IMR-90 (cell line): ENCODE measurements at regions not wholly inside any gene's neighbourhood (a gene's known extent, or its start where the extent isn't known, plus 50 kb on each side); places are given as distances from the start of the nearest gene placed in this dataset.

Experiments used
- BHLHE40 ChIP-seq: fragments of 150-350 bp; IDR thresholded peaks from 2 replicates; pipeline ENCODE4 v1.6.1; 2016; ENCODE audit warnings: mild to moderate bottlenecking, low read depth, low read length
- CEBPB ChIP-seq: IDR thresholded peaks from 2 replicates; pipeline ENCODE4 v1.6.1; 2012; ENCODE audit warnings: low read depth, low read length, improper control_type of control experiment
- CHD1 ChIP-seq: IDR thresholded peaks from 2 replicates; pipeline ENCODE4 v1.6.1; 2012; ENCODE audit warnings: low read depth, low read length, improper control_type of control experiment
- MAFK ChIP-seq: IDR thresholded peaks from 2 replicates; pipeline ENCODE4 v1.6.1; 2012; ENCODE audit warnings: low read depth, low read length, improper control_type of control experiment
- MAZ ChIP-seq: IDR thresholded peaks from 2 replicates; pipeline ENCODE4 v1.6.1; 2012; ENCODE audit warnings: low read depth, mild to moderate bottlenecking, low read length, improper control_type of control experiment, moderate library complexity, borderline replicate concordance
- MXI1 ChIP-seq: IDR thresholded peaks from 2 replicates; pipeline ENCODE4 v1.6.1; 2012; ENCODE audit warnings: low read depth, mild to moderate bottlenecking, low read length, moderate library complexity, borderline replicate concordance
- POLR2A ChIP-seq: IDR thresholded peaks from 2 replicates; pipeline ENCODE4 v1.6.1; 2012; ENCODE audit warnings: mild to moderate bottlenecking, low read depth, low read length
- RAD21 ChIP-seq: IDR thresholded peaks from 2 replicates; pipeline ENCODE4 v1.6.1; 2012; ENCODE audit warnings: low read length, improper control_type of control experiment
- RFX5 ChIP-seq: IDR thresholded peaks from 2 replicates; pipeline ENCODE4 v1.8.0; 2012; ENCODE audit warnings: low read depth, mild to moderate bottlenecking, low read length, moderate library complexity
- SMC3 ChIP-seq: fragments of 150-350 bp; IDR thresholded peaks from 2 replicates; pipeline ENCODE4 v1.6.1; 2016; ENCODE audit warnings: low read depth, mild to moderate bottlenecking, antibody characterized with exemption, low read length, moderate library complexity
- TF ChIP-seq, protein P1 (sequence below): conservative IDR thresholded peaks from 2 replicates; pipeline ENCODE4 v1.5.1; 2012; ENCODE audit warnings: mild to moderate bottlenecking, low read depth, low read length, improper control_type of control experiment
- TF ChIP-seq, protein P2 (sequence below): fragments of 150-350 bp; IDR thresholded peaks from 2 replicates; pipeline ENCODE4 v1.6.1; 2017; ENCODE audit warnings: mild to moderate bottlenecking, antibody characterized with exemption, low read length, low read depth

DNA sequence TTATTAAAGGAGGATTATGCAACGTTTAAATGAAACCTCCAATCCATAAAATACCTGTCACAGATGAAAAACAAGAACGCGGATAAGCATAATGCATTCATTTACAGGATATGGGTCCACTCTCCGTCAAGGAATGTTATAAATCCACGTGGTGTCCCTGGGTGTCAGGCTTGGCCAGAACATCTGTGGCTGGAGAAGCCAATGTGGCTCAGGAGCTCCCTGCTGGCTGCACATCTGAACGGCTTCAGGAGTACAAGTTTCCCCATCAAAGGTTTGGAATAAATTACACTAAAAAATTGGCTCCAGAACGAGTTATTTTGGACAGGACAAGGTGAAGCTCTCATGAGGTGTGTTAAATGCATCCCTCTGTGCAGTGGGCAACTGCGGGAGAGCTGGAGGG, 87.8 kb upstream of the LEF1 start:
- TF ChIP-seq, protein P1, sequence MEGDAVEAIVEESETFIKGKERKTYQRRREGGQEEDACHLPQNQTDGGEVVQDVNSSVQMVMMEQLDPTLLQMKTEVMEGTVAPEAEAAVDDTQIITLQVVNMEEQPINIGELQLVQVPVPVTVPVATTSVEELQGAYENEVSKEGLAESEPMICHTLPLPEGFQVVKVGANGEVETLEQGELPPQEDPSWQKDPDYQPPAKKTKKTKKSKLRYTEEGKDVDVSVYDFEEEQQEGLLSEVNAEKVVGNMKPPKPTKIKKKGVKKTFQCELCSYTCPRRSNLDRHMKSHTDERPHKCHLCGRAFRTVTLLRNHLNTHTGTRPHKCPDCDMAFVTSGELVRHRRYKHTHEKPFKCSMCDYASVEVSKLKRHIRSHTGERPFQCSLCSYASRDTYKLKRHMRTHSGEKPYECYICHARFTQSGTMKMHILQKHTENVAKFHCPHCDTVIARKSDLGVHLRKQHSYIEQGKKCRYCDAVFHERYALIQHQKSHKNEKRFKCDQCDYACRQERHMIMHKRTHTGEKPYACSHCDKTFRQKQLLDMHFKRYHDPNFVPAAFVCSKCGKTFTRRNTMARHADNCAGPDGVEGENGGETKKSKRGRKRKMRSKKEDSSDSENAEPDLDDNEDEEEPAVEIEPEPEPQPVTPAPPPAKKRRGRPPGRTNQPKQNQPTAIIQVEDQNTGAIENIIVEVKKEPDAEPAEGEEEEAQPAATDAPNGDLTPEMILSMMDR: no peak
- TF ChIP-seq CHD1 (no peak), SMC3 (no peak), RFX5 (no peak), CEBPB (no peak), POLR2A (no peak), MAFK (no peak), RAD21 (no peak), BHLHE40 (no peak), MXI1 (no peak), MAZ (no peak)
- TF ChIP-seq, protein P2, sequence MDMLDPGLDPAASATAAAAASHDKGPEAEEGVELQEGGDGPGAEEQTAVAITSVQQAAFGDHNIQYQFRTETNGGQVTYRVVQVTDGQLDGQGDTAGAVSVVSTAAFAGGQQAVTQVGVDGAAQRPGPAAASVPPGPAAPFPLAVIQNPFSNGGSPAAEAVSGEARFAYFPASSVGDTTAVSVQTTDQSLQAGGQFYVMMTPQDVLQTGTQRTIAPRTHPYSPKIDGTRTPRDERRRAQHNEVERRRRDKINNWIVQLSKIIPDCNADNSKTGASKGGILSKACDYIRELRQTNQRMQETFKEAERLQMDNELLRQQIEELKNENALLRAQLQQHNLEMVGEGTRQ: no peak
